BJ (cell line): ENCODE measurements at regions not wholly inside any gene's neighbourhood (a gene's known extent, or its start where the extent isn't known, plus 50 kb on each side); places are given as distances from the start of the nearest gene placed in this dataset.

Experiments
- CTCF ChIA-PET: fragments of 350-600 bp; formaldehyde crosslinking; extraction: SDS; loops from one replicate; lab custom pipeline; 2021; ENCODE audit warnings: antibody characterized with exemption, inconsistent platforms; lab: Yijun Ruan, JAX
- POLR2A ChIA-PET: fragments of 300-600 bp; sonication (Branson Sonifier 250); formaldehyde crosslinking; extraction: SDS; loops from one replicate; lab custom pipeline; 2021; ENCODE audit warnings: antibody characterized with exemption; lab: Charles Lee
- DNase-seq: peaks from one replicate; pipeline ENCODE4 v3.0.0-alpha.2; 2011; ENCODE audit warnings: low read depth
- H3K27me3 ChIP-seq: 2 replicates; pipeline ENCODE4 v1.6.0; 2011; ENCODE audit warnings: low read length; ENCODE audit not compliant: control insufficient read depth, insufficient read depth
- H3K36me3 ChIP-seq: 2 replicates; pipeline ENCODE4 v1.5.1; 2011; ENCODE audit warnings: low read length; ENCODE audit not compliant: control insufficient read depth, insufficient read depth
- H3K4me3 ChIP-seq: 2 replicates; pipeline ENCODE4 v1.5.1; 2011; ENCODE audit warnings: low read depth, mild to moderate bottlenecking, control low read depth, low read length
- TF ChIP-seq, protein P1 (sequence below): IDR thresholded peaks from 2 replicates; pipeline ENCODE4 v1.5.1; 2011; ENCODE audit warnings: low read depth, mild to moderate bottlenecking, control low read depth, inconsistent platforms, low read length, moderate library complexity; ENCODE audit not compliant: insufficient read depth

DNA sequence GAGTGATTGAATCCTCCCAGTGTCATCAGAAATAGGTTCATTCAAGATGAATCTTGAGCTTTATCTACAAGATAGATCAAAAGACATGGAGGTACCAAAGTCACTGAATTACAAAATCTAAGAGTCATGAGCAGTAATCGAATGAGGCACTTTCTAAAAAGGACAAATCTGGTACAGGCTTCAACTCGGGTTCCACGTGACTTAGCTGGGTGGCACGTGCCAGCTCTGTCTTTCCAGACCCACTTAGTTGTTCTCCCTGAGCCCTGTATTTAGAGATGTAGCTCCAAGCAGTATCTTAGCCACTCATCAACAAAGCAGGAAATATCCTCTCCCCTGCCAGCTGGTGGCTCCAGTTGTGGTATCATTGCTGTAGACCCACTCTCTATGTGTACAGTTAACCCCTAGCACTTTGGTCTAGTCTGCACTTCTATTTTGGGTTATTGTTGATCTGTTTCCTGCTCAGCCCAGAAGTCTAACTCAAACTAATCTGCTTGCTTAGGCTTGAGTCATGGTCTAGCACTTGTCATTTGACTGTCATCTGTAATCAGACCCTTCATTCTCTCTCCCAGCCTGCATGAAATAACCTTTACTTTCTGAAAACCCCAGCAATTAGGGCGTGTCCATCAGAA, 528.7 kb downstream of the ETS1 start:
- H3K4me3 ChIP-seq: no peak overlapping the region
- CTCF ChIA-PET: interaction anchor here (1.1 to 1.2 kb wide), 2 partner anchors 15 to 99 kb away, joined by 3 to 5 read pairs; no protein-coding TSS in a partner anchor
- TF ChIP-seq, protein P1, sequence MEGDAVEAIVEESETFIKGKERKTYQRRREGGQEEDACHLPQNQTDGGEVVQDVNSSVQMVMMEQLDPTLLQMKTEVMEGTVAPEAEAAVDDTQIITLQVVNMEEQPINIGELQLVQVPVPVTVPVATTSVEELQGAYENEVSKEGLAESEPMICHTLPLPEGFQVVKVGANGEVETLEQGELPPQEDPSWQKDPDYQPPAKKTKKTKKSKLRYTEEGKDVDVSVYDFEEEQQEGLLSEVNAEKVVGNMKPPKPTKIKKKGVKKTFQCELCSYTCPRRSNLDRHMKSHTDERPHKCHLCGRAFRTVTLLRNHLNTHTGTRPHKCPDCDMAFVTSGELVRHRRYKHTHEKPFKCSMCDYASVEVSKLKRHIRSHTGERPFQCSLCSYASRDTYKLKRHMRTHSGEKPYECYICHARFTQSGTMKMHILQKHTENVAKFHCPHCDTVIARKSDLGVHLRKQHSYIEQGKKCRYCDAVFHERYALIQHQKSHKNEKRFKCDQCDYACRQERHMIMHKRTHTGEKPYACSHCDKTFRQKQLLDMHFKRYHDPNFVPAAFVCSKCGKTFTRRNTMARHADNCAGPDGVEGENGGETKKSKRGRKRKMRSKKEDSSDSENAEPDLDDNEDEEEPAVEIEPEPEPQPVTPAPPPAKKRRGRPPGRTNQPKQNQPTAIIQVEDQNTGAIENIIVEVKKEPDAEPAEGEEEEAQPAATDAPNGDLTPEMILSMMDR: no peak
- H3K27me3 ChIP-seq: no peaks in the 10 kb centered on the region
- DNase-seq: no peak
- POLR2A ChIA-PET: no interaction called here
- no peaks in the 10 kb centered on the region for H3K36me3 ChIP-seq

DNA sequence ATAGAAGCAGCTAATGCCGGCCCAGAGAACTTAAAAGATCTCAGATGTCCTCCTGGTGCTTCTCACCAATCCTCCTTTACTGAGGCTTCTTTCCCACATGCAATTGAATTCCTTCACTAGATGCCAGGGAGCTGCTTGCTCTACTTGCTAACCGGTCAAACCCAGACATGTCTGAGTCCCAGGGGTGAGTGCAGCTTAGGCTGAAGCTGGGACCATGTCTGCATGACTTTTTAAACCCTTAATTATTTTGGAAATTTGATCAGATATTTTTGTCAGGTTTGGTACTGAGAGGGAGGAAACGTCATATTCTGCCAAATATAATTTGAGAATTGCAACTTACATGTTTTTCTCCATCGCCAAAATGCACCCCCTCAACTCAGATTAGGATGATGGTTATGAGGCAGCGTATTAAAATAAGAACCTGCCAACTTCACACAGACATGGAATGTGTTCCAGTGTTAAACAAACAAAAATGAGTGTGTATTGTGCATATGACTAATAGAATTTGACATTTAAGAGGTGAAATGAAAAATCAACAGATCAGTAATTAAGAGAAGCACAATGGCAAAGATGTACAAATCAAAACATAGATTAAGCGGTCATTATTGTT, 529.5 kb downstream of the ETS1 start:
- H3K36me3 ChIP-seq: no peaks in the 10 kb centered on the region
- ChIA-PET CTCF (interaction anchor here (1.1 to 1.2 kb wide), 2 partner anchors 15 to 100 kb away, joined by 3 to 5 read pairs; no protein-coding TSS in a partner anchor), POLR2A (no interaction called here)
- no peak overlapping the region for H3K4me3 ChIP-seq
- no peak for DNase-seq
- no peaks in the 10 kb centered on the region for H3K27me3 ChIP-seq
- TF ChIP-seq, protein P1: no peak

DNA sequence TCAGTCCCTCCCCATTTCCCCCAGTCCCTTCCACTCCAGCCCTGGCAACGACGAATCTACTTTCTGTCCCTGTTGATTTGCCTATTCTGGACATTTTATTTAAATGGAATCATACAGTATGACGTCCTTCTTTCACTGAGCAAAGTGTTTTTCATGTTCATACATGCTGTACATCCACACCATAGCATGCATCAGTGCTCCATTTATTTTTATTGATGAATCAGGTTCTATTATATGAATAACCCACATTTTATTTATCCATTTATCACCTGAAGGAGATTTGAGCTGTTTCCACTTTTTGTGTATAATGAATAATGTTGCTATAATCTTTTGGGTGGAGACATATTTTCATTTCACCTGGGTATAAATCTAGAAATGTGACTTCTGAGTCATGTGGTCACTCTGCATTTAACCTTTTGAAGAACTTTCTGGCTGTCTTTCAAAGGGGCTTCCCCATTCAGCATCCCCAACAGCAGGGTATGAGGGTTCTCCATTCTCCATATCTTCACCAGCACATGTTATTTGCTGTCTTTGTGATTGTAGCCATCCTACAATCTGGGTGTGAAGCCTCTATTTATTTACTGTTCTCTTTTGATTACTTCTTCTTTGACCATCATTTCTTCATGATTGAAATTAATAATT, 531.7 kb downstream of the ETS1 start:
- POLR2A ChIA-PET: no interaction called here
- CTCF ChIA-PET: interaction anchor here (0.7 kb wide), 2 partner anchors 17 to 1114 kb away, joined by 3 read pairs; no protein-coding TSS in a partner anchor
- TF ChIP-seq, protein P1: no peak
- H3K36me3 ChIP-seq: no peaks in the 10 kb centered on the region
- no peak overlapping the region for H3K4me3 ChIP-seq
- DNase-seq: no peak
- no peaks in the 10 kb centered on the region for H3K27me3 ChIP-seq

DNA sequence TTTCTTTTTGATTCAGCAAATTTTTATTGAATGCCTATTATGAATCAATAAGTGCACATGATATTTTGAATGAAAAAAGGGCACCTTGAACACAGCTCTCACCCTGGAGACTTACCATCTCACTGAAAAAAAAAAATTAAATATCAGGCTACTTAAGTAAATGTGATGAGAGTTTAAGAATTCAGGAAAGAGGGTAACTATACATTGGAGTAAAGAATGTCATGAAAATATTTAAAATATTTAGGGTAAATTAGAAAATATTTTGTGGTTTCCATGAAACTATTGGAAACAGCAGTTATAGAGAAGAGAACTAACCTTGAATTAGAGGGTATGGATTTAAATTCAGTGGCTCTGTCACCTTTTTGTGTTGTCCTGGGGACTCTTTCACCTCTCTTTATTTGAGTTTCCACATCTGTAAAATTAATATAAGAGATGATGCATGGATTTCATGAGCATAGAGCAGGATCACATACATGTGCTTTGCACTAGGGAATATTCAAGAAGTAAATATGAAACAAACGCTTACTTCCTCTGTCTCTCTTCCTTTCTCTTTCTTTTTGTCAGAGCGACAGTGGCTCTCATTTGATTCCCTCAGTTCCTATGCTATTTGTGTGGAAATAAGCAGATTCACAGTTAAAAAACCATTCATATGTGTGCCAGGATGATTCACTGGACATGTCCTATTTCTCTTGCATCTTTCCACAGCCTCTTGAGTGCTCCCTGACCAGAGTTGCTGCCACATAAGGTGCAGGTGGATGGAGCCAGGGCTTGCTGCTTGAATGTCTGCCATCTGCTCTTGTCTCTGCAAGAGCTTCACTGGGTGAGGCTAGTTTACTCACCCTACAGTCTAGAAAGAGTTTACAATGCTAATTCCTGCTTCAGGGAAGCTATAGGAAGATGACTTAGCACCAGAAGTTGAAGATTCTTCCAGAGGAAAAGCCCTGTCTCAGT, 533.1 kb downstream of the ETS1 start:
- DNase-seq: no peak
- ChIA-PET CTCF (interaction anchor here (1.1 to 1.5 kb wide), 2 partner anchors 15 kb away, joined by 3 read pairs; no protein-coding TSS in a partner anchor), POLR2A (no interaction called here)
- TF ChIP-seq, protein P1: no peak
- Histone ChIP-seq H3K36me3 (no peaks in the 10 kb centered on the region), H3K4me3 (no peak overlapping the region), H3K27me3 (no peaks in the 10 kb centered on the region)
